ENCODE measurements at regions not wholly inside any gene's neighbourhood (a gene's known extent, or its start where the extent isn't known, plus 50 kb on each side); places are given as distances from the start of the nearest gene placed in this dataset.

- no peak overlapping the region for H2AK5ac ChIP-seq (ENCODE audit: low read depth, low read length)
- no peak overlapping the region for H2BK120ac ChIP-seq (replicated peaks; ENCODE audit: low read depth, low read length)
- H3K79me2 ChIP-seq (ENCODE audit: control insufficient read depth in 1 of 2, insufficient read depth in 2 of 2, low read length in 2 of 2), result 0 out of 4 replicates have a peak, but pooled peaks cover 0 to 4% of the 10 kb centered on the region in 2 experiments
- H4K20me1 ChIP-seq (replicated peaks in 1 of 2; ENCODE audit: control insufficient read depth in 1 of 2, insufficient read depth in 2 of 2, low read length in 2 of 2), result no peaks in the 10 kb centered on the region
- H2BK15ac ChIP-seq (ENCODE audit: low read length), result no peak overlapping the region
- peaks cover 0 to 41% (median 26%) of the 10 kb centered on the region in 4 experiments; a peak in 7 of 8 replicates for H3K36me3 ChIP-seq (ENCODE audit: control insufficient read depth in 2 of 4, insufficient read depth in 4 of 4, low read length in 3 of 4)
- no peak overlapping the region for H4K91ac ChIP-seq (replicated peaks; ENCODE audit: insufficient read length, low read length)
- H3K23ac ChIP-seq (ENCODE audit: insufficient read length), result no peak overlapping the region
- H3K27ac ChIP-seq (ENCODE audit: low read depth, low read length), result no peak overlapping the region
- POLR2A ChIA-PET (ENCODE audit: partially characterized antibody), result no interaction called here
- H3K9me3 ChIP-seq (ENCODE audit: insufficient read depth in 2 of 2, low read depth in 1 of 2, low read length in 1 of 2), result no peaks in the 10 kb centered on the region
- no peak for FAIRE-seq
- CTCF ChIA-PET (ENCODE audit: partially characterized antibody), result no interaction called here
- no peak overlapping the region for H4K8ac ChIP-seq (ENCODE audit: extremely low read depth, insufficient read depth, low read length)
- no peak overlapping the region for H2BK5ac ChIP-seq (ENCODE audit: low read depth, low read length)
- no peak overlapping the region for H3K56ac ChIP-seq (replicated peaks; ENCODE audit: insufficient read length, low read depth, low read length)
- no peak overlapping the region for H2AFZ ChIP-seq (ENCODE audit: low read length)
- no peak overlapping the region for H3K18ac ChIP-seq (ENCODE audit: extremely low read depth, low read length)
- H3K79me1 ChIP-seq (ENCODE audit: low read depth, low read length), result peaks cover 6% of the 10 kb centered on the region
- WGBS, 2 experiments (ENCODE audit: extremely low coverage in 1 of 2, insufficient coverage in 1 of 2, insufficient read length in 1 of 2, insufficient replicate concordance in 2 of 2, low coverage in 1 of 2, low lambda C conversion rate in 2 of 2, missing lambda C conversion rate in 1 of 2), result 54% methylated on average over 3 of the region's 3 CpGs; no CpG with 5 or more reads in 1 of the 2 experiments
- no peak overlapping the region for H3K9ac ChIP-seq (replicated peaks in 1 of 4; ENCODE audit: extremely low read depth in 1 of 4, low read depth in 3 of 4, low read length in 3 of 4)
- no peak overlapping the region for H2BK20ac ChIP-seq (ENCODE audit: low read length)
- H3K14ac ChIP-seq (ENCODE audit: insufficient read length), result no peak overlapping the region
- H3K4me1 ChIP-seq (replicated peaks in 1 of 4; ENCODE audit: control insufficient read depth in 3 of 4, insufficient read depth in 4 of 4, low read length in 3 of 4), result no peaks in the 10 kb centered on the region
- H3K4me2 ChIP-seq (ENCODE audit: insufficient read depth in 1 of 2, low read depth in 2 of 2, low read length in 2 of 2), result no peak overlapping the region
- no peaks in the 10 kb centered on the region; the same call in 1 of the 2 replicates for H3K23me2 ChIP-seq (ENCODE audit: low read depth, low read length)
- H2BK12ac ChIP-seq (ENCODE audit: low read depth, low read length), result no peak overlapping the region
- DNase-seq (ENCODE audit: low read depth in 1 of 2, low spot score in 2 of 2), result no peak
- H4K5ac ChIP-seq (ENCODE audit: insufficient read length, low read depth, low read length), result no peak overlapping the region
- no peak overlapping the region for H3K4ac ChIP-seq (replicated peaks; ENCODE audit: insufficient read length, low read depth, low read length)
- no peaks in the 10 kb centered on the region for H3K27me3 ChIP-seq (replicated peaks in 1 of 4; ENCODE audit: control insufficient read depth in 3 of 4, extremely low read depth in 1 of 4, insufficient read depth in 3 of 4, low read length in 3 of 4)
- H3K4me3 ChIP-seq (ENCODE audit: extremely low read depth in 1 of 4, insufficient read depth in 2 of 4, low read depth in 3 of 4, low read length in 4 of 4), result no peak overlapping the region
- TF ChIP-seq SAP30 (IDR thresholded peaks at IDR 0.05; ENCODE audit: insufficient read depth, insufficient replicate concordance, low read length), result no peak
- TF ChIP-seq CTBP2 (IDR thresholded peaks at IDR 0.05; ENCODE audit: borderline replicate concordance, insufficient read depth, insufficient read length, low read length), result no peak
- TF ChIP-seq TAF7 (optimal IDR thresholded peaks at IDR 0.05; ENCODE audit: borderline replicate concordance, low read depth, low read length), result no peak
- no peak for TF ChIP-seq NANOG (IDR thresholded peaks at IDR 0.05; ENCODE audit: insufficient read depth, low read depth, low read length, poor library complexity, severe bottlenecking)
- TF ChIP-seq SP1 (IDR thresholded peaks at IDR 0.05; ENCODE audit: low read depth, low read length), result no peak
- no peak for TF ChIP-seq SIX5 (IDR thresholded peaks at IDR 0.05; ENCODE audit: low read depth, low read length)
- TF ChIP-seq PHF8 (conservative IDR thresholded peaks at IDR 0.05; ENCODE audit: low read depth, low read length), result no peak
- no peak for TF ChIP-seq SIRT6 (IDR thresholded peaks at IDR 0.05; ENCODE audit: low read length)
These were observed 59.2 kb upstream of the CD99 start for GRCh38 chrX:2631743-2632532.
